Occipital lobe (tissue), 1 donor: ENCODE measurements at regions not wholly inside any gene's neighbourhood (a gene's known extent, or its start where the extent isn't known, plus 50 kb on each side); places are given as distances from the start of the nearest gene placed in this dataset.

Experiments
- DNase-seq: peaks from one replicate; lab custom pipeline; 2025; lab: John Stamatoyannopoulos, UW

GRCh38 chr6:2563635-2564034 is 187.1 kb downstream of the MYLK4 start:
- DNase-seq = no peak

- no peak for DNase-seq
These were observed 187.8 kb downstream of the MYLK4 start for GRCh38 chr6:2562721-2563451.

DNA sequence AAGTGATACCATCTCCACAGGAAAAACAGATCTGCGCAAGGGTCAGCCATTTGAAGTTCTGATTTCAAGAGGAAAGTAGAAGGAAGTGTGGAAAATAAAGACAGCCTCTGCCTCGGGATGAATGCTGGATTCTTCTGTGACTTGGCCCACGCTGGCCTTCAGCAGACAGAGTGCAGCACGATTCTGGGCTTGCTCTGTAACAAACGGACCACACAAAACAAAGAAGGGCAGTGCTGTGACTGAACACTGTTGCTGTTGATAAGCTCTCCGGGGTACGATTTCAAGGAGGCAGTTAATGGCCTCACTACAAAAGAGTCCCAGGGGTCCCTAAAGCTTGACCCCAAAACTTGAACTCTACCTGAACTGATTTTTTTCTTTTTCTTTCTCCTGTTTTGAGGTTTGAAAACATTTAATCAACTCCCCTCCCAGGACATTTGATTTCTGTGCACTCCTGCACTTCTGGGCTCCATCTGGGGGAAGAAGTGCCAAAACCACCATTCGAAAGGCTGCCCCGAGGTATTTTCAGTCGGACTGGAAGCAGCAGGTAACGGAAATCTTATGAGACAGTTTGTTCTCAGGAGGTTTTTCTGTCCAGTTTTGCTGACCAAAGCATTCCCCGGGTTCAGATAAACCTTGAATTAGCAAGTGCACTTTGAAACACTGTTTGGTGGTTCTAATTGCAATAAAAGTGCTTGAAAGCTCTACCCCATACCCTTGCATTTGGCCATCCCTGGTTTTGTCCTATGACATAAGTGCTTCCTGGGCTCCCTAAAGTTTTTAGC is 189.6 kb downstream of the MYLK4 start:
- no peak for DNase-seq

GRCh38 chr6:2560140-2560818 is 190.4 kb downstream of the MYLK4 start:
- DNase-seq = no peak

- no peak for DNase-seq
These were observed 191.6 kb downstream of the MYLK4 start for GRCh38 chr6:2558861-2559801.

DNA sequence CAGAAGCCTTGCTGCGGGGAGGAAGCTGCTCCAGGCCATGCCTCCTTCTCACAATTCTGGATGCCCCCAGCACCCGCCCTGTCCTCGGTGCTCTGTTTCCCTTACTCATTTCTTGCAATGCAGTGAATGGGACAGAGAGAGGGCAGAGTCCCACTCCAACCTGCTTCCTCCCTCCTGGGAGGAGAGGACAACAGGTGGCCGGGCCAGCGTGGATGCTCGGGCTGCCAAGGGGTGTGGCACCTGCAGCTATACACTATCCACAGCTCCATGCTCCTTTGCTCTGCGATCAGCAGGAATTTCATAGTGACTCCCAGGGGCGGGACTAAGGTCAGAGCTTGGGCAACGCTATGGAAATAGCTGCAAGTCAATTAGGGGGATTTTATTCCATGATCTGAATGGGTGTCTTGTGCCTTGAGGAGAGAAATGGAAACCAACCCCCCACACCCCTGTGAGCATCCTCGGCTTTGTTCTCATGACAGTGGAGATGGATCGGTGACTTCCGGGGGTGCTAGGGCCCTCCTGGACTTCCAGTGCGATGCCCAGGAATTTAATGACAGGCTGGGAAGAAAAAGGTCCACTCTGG is 192.5 kb downstream of the MYLK4 start:
- no peak for DNase-seq

DNA sequence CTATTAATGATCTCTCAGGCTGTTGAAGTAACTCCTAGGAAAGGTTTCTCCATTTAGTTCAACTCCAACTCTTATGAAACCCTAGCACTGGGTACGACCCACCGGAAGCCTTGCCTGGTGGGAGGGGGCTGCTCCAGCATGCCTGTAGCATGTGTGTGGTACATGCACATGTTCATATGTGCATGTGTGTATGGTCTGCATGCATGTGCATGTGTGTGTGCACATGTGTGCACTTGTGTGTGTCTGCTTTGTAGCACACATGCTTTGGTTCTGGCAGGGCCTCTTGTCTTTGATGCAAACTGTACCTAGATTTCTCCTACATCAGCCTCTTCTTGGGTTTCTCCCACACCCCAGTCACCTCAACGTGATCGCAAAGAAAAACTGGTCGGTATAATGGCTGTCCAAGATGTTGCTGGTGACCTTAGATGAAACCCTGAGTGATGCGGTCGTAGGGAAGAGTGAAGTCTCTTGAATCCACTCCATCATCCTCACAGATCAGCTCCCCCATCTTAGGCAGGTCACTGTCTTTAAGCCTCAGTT is 193.5 kb downstream of the MYLK4 start:
- DNase-seq = no peak

GRCh38 chr6:2556761-2557160 is 194.0 kb downstream of the MYLK4 start:
- DNase-seq = no peak

- no peak for DNase-seq
These were observed 196.0 kb downstream of the MYLK4 start for GRCh38 chr6:2554651-2555260.

- DNase-seq = no peak
These were observed 198.1 kb downstream of the MYLK4 start for GRCh38 chr6:2552526-2553154.

DNA sequence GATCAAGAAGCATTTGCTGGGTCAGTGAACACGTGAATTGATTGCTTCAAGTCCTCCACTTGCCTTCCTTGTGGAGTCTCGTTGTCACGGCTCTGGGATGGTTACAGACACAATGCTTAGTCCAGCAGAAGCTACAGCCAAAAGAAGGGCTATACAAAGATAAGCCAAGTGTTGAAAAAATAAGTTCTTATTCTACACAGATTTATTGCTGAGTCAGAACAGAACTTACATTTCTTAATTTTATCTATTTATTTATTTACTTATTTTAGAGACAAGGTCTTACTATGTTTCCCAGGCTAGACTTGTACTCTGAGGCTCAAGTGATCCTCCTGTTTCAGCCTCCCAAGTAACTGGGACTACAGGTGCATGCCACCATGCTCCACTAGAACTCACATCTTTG is 199.0 kb downstream of the MYLK4 start:
- DNase-seq = no peak

GRCh38 chr6:2550247-2550646 is 200.5 kb downstream of the MYLK4 start:
- DNase-seq = no peak

DNA sequence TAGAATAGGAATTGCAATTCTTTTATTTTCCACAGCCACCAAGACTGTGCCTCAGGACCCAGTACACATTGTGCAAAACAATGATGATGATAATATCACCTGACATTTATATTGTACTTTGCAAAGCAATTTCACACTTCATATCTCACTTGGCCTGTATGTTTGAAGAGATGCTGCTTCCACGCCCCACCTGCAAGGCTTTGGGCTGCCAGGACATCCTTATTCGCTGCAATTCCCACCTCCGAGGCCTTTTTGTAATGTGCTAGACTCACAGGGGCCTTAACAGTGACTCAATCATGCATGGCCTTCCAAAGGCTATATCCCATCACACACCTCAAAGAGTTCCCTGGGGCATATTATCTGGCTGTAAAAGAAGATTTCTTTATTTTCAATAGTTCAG is 200.9 kb downstream of the MYLK4 start:
- DNase-seq = no peak

GRCh38 chr6:2547355-2547754 is 203.4 kb downstream of the MYLK4 start:
- no peak for DNase-seq

DNA sequence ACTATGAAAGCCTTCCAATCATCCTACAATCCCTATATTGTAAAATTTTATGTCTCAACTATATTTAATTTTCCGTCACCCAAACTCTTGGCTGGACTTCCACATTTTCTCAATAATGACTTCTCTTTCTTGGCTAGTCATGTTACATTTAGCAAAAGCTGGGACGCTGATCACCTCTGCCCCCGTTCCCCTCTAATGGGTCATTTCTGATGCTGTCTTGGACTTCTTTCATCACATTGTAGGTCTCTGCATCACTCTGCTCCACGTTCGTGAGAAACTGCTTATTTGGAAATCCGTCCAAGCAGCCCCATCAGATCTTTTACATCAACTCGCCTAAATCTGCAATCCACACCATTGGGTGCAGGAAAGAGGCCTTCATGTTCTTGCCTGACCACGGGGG is 203.8 kb downstream of the MYLK4 start:
- DNase-seq = no peak

GRCh38 chr6:2545383-2546038 is 205.2 kb downstream of the MYLK4 start:
- no peak for DNase-seq

GRCh38 chr6:2543321-2543720 is 207.4 kb downstream of the MYLK4 start:
- DNase-seq = no peak

GRCh38 chr6:2542858-2543218 is 207.9 kb downstream of the MYLK4 start:
- no peak for DNase-seq

- no peak for DNase-seq
These were observed 208.4 kb downstream of the MYLK4 start for GRCh38 chr6:2542101-2542857.
